ENCODE measurements at regions not wholly inside any gene's neighbourhood (a gene's known extent, or its start where the extent isn't known, plus 50 kb on each side); places are given as distances from the start of the nearest gene placed in this dataset.
"Not testable (repeated sequence)": the region's sequence is repeated elsewhere in the genome, so short reads cannot be mapped to it uniquely, and the experiment has no call there.

GRCh38 chr1:103344930-103345329 lies 180.6 kb upstream of the RNPC3 start:
- FAIRE-seq, result no peak

- no peak for FAIRE-seq
These were observed 184.1 kb upstream of the RNPC3 start for GRCh38 chr1:103341377-103341880.

GRCh38 chr1:103337779-103338178 lies 187.7 kb upstream of the RNPC3 start:
- no peak for FAIRE-seq

- no peak for FAIRE-seq
These were observed 189.1 kb upstream of the RNPC3 start for GRCh38 chr1:103336408-103336807.

GRCh38 chr1:103333141-103333540 lies 192.4 kb upstream of the RNPC3 start:
- FAIRE-seq, result no peak

- no peak for FAIRE-seq
These were observed 198.3 kb upstream of the RNPC3 start for GRCh38 chr1:103327054-103327719.

- no peak for FAIRE-seq
These were observed 198.9 kb upstream of the RNPC3 start for GRCh38 chr1:103326595-103326994.

GRCh38 chr1:103309786-103310185 lies 201.5 kb upstream of the COL11A1 start:
- no peak for FAIRE-seq

- no peak for FAIRE-seq
These were observed 199.4 kb upstream of the COL11A1 start for GRCh38 chr1:103307751-103308150.

GRCh38 chr1:103283841-103284669 lies 175.7 kb upstream of the COL11A1 start:
- no peak for FAIRE-seq

- no peak for FAIRE-seq
These were observed 175.0 kb upstream of the COL11A1 start for GRCh38 chr1:103283371-103283770.

GRCh38 chr1:103275725-103276124 lies 167.4 kb upstream of the COL11A1 start:
- FAIRE-seq, result no peak

- no peak for FAIRE-seq
These were observed 166.6 kb upstream of the COL11A1 start for GRCh38 chr1:103274886-103275285.

GRCh38 chr1:103273106-103273505 lies 164.8 kb upstream of the COL11A1 start:
- FAIRE-seq, result no peak

- FAIRE-seq, result not testable (repeated sequence)
These were observed 163.1 kb upstream of the COL11A1 start for GRCh38 chr1:103271471-103271870.

GRCh38 chr1:103267893-103268292 lies 159.6 kb upstream of the COL11A1 start:
- no peak for FAIRE-seq

- no peak for FAIRE-seq
These were observed 158.9 kb upstream of the COL11A1 start for GRCh38 chr1:103267266-103267665.

- no peak for FAIRE-seq
These were observed 157.7 kb upstream of the COL11A1 start for GRCh38 chr1:103266036-103266435.

GRCh38 chr1:103265551-103265950 lies 157.2 kb upstream of the COL11A1 start:
- no peak for FAIRE-seq

- no peak for FAIRE-seq
These were observed 151.7 kb upstream of the COL11A1 start for GRCh38 chr1:103259982-103260381.

- FAIRE-seq, result no peak
These were observed 148.2 kb upstream of the COL11A1 start for GRCh38 chr1:103256490-103256889.

GRCh38 chr1:103254691-103255090 lies 146.4 kb upstream of the COL11A1 start:
- no peak for FAIRE-seq

GRCh38 chr1:103250441-103250861 lies 142.1 kb upstream of the COL11A1 start:
- no peak for FAIRE-seq
